Loucy (cell line): ENCODE measurements at regions not wholly inside any gene's neighbourhood (a gene's known extent, or its start where the extent isn't known, plus 50 kb on each side); places are given as distances from the start of the nearest gene placed in this dataset.

ENCODE experiments used
- H2AFZ ChIP-seq: fragments of 200-600 bp; sonication (generic); 2 replicates; pipeline ENCODE4 v1.6.0; 2016; ENCODE audit warnings: antibody characterized with exemption, mild to moderate bottlenecking, low read length, moderate library complexity
- H3F3A ChIP-seq: fragments of 200-600 bp; 2 replicates; pipeline ENCODE4 v1.6.0; 2016; ENCODE audit warnings: antibody characterized with exemption, low read depth, mild to moderate bottlenecking
- H3K27me3 ChIP-seq: fragments of 200-600 bp; sonication (generic); 2 replicates; pipeline ENCODE4 v1.6.1; 2014; ENCODE audit warnings: low read length, mild to moderate bottlenecking; ENCODE audit not compliant: insufficient read depth, poor library complexity, severe bottlenecking
- H3K36me3 ChIP-seq: fragments of 200-600 bp; sonication (generic); 2 replicates; pipeline ENCODE4 v1.6.1; 2016; ENCODE audit warnings: low read length; ENCODE audit not compliant: insufficient read depth
- H3K4me1 ChIP-seq: fragments of 200-600 bp; sonication (generic); 2 replicates; pipeline ENCODE4 v1.5.1; 2014; ENCODE audit warnings: low read length, mild to moderate bottlenecking; ENCODE audit not compliant: insufficient read depth, poor library complexity, severe bottlenecking
- H3K4me2 ChIP-seq: fragments of 200-600 bp; sonication (generic); 2 replicates; pipeline ENCODE4 v1.6.0; 2014; ENCODE audit warnings: antibody characterized with exemption, low read length, low read depth, mild to moderate bottlenecking; ENCODE audit not compliant: poor library complexity, severe bottlenecking
- H3K4me3 ChIP-seq: fragments of 200-600 bp; sonication (generic); 2 replicates; pipeline ENCODE4 v1.5.1; 2014; ENCODE audit warnings: low read length, mild to moderate bottlenecking, mixed read lengths; ENCODE audit not compliant: poor library complexity, severe bottlenecking
- H3K79me2 ChIP-seq: fragments of 200-600 bp; sonication (generic); 2 replicates; pipeline ENCODE4 v1.6.1; 2014; ENCODE audit warnings: low read length; ENCODE audit not compliant: insufficient read depth
- H3K9ac ChIP-seq: fragments of 200-600 bp; sonication (generic); 2 replicates; pipeline ENCODE4 v1.6.0; 2014; ENCODE audit warnings: mild to moderate bottlenecking, low read depth, low read length, moderate library complexity; ENCODE audit not compliant: poor library complexity, severe bottlenecking
- H3K9me2 ChIP-seq: fragments of 200-600 bp; sonication (generic); replicated peaks from 2 replicates; pipeline ENCODE4 v1.6.1; 2016; ENCODE audit warnings: low read depth, low read length, mixed read lengths
- H3K9me3 ChIP-seq: fragments of 200-600 bp; sonication (generic); 2 replicates; pipeline ENCODE4 v1.6.1; 2014; ENCODE audit warnings: mild to moderate bottlenecking, antibody characterized with exemption, low read length, low read depth; ENCODE audit not compliant: insufficient read depth
- H4K20me1 ChIP-seq: fragments of 200-600 bp; sonication (generic); 2 replicates; pipeline ENCODE4 v1.6.0; 2014; ENCODE audit warnings: antibody characterized with exemption, low read length, mild to moderate bottlenecking; ENCODE audit not compliant: insufficient read depth, poor library complexity, severe bottlenecking
- CTCF ChIP-seq: fragments of 200-600 bp; sonication (generic); conservative IDR thresholded peaks from 2 replicates; pipeline ENCODE4 v1.5.1; 2014; ENCODE audit warnings: mild to moderate bottlenecking, antibody characterized with exemption, low read length
- EZH2phosphoT487 ChIP-seq: fragments of 200-600 bp; IDR thresholded peaks from 2 replicates; pipeline ENCODE4 v1.6.1; 2018; ENCODE audit warnings: antibody characterized with exemption, mild to moderate bottlenecking, moderate library complexity, borderline replicate concordance

GRCh38 chr1:191889623-191890003, 268.6 kb upstream of the RGS18 start:
- Histone ChIP-seq H3K4me3 (no peak overlapping the region), H3K4me2 (no peak overlapping the region), H3K9ac (no peak overlapping the region), H3K4me1 (peaks cover 11% of the 10 kb centered on the region), H3K79me2 (no peaks in the 10 kb centered on the region), H3K9me3 (no peaks in the 10 kb centered on the region), H3F3A (no peaks in the 10 kb centered on the region), H2AFZ (peak overlapping the region; percentile 66; the same call in 1 of the 2 replicates), H3K36me3 (no peaks in the 10 kb centered on the region), H3K9me2 (no peaks in the 10 kb centered on the region), H3K27me3 (no peaks in the 10 kb centered on the region), H4K20me1 (no peaks in the 10 kb centered on the region)
- TF ChIP-seq CTCF (no peak), EZH2phosphoT487 (no peak)

DNA sequence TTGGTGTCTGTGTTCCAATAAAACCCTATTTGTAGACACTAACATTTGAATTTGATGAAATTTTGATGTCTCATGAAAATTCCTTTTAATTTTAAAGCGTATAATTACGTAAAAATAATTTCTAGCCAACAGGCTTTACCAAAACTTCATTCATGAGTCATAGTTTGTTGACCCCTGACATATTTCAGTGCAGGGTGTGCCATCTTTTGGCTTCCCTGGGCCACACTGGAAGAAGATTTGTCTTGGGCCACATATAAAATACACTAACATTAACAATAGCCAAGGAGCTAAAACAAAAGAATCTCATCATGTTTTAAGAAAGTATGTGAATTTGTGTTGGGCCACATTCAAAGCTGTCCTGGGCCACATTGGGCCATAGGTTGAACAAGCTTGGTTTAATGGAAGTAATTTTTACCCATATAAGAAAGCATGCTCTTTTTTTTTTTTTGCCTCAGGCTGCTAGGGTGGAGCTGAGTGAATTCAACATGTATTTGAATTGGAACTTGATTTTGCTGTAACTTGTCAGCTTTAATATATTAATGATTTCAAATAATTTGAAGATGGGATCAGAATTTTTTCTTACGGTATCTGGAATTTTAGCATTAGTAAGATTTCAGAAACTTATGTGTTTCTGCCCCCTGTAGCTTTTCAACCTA, 267.7 kb upstream of the RGS18 start:
- H3K9ac ChIP-seq, result no peak overlapping the region
- no peaks in the 10 kb centered on the region for H3K9me2 ChIP-seq
- TF ChIP-seq CTCF (no peak), EZH2phosphoT487 (no peak)

DNA sequence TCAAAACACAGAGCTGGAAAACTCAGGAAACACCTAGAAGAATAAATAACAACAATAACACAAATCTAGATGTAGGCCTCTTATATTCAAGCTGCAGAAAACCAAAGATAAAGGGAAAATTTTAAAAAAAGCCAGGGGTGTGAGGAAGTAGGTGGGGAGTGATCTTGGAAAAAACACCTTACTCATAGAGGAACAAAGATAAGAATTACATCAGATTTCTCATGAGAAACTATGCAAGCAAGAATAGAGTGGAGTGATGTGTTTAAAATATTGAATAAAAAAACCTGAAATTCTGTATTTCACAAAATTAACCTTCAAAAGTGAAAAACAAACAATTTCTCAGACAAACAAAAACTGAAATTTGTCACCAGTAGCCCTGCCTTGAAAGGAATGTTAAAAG, 265.5 kb upstream of the RGS18 start:
- Histone ChIP-seq H3K9me2 (no peaks in the 10 kb centered on the region), H3K79me2 (no peaks in the 10 kb centered on the region), H3K9me3 (no peaks in the 10 kb centered on the region), H3K36me3 (no peaks in the 10 kb centered on the region), H3K9ac (no peak overlapping the region), H3K4me3 (no peak overlapping the region), H3K27me3 (no peaks in the 10 kb centered on the region), H4K20me1 (no peaks in the 10 kb centered on the region), H2AFZ (no peak overlapping the region), H3K4me1 (no peaks in the 10 kb centered on the region), H3K4me2 (no peak overlapping the region), H3F3A (no peaks in the 10 kb centered on the region)
- no peak for TF ChIP-seq EZH2phosphoT487

More for the DNA sequence above, 267.7 kb upstream of the RGS18 start:
- no peaks in the 10 kb centered on the region for H3K79me2 ChIP-seq
- no peaks in the 10 kb centered on the region for H3F3A ChIP-seq
- H3K9me3 ChIP-seq, result no peaks in the 10 kb centered on the region
- no peak overlapping the region for H2AFZ ChIP-seq
- H3K27me3 ChIP-seq, result no peaks in the 10 kb centered on the region
- H3K4me2 ChIP-seq, result no peak overlapping the region
- no peaks in the 10 kb centered on the region for H3K36me3 ChIP-seq
- no peak overlapping the region for H3K4me3 ChIP-seq
- peaks cover 11% of the 10 kb centered on the region for H3K4me1 ChIP-seq
- H4K20me1 ChIP-seq, result no peaks in the 10 kb centered on the region

DNA sequence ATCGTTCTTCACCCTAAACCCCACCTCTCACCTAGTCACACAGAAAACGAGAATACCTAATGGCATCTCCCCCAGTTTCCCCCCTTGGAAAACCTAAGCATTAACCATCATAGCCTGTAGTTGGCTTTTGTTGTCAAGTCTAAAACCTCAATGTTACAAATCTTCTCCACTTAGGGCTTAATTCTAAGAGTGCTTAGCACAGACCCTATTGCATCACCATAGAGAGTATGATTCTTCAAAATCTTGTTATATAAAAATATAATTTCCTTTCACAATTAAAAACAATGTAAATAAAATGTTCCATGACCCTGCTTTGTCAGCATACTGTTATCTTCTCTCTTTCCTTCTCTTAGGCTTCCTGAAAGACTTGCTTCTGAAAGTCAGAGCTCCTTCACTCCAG, 263.2 kb upstream of the RGS18 start:
- Histone ChIP-seq H3K9me3 (no peaks in the 10 kb centered on the region), H3K4me3 (no peak overlapping the region), H3K9ac (no peak overlapping the region), H3K4me1 (no peaks in the 10 kb centered on the region), H3K4me2 (no peak overlapping the region), H3K36me3 (no peaks in the 10 kb centered on the region), H3K9me2 (no peaks in the 10 kb centered on the region), H2AFZ (peak overlapping the region; percentile 11; the same call in 1 of the 2 replicates), H3K79me2 (no peaks in the 10 kb centered on the region), H4K20me1 (no peaks in the 10 kb centered on the region), H3F3A (no peaks in the 10 kb centered on the region), H3K27me3 (no peaks in the 10 kb centered on the region)
- no peak for TF ChIP-seq CTCF
- TF ChIP-seq EZH2phosphoT487, result no peak
